ENCODE measurements at regions not wholly inside any gene's neighbourhood (a gene's known extent, or its start where the extent isn't known, plus 50 kb on each side); places are given as distances from the start of the nearest gene placed in this dataset.
A peak's percentile ranks its signal among the peaks of the same experiment; 100 is the strongest.

GRCh38 chrY:8994001-8994400 is 343.3 kb upstream of the TSPY4 start:
- no peaks in the 10 kb centered on the region for H3K27me3 ChIP-seq
- no peaks in the 10 kb centered on the region for H3K36me3 ChIP-seq
- intact Hi-C loops (cut with DNase I; ENCODE audit: low total_unique reads), result no loop called here
- H3K27ac ChIP-seq, result peak overlapping the region; percentile 28 to 55
- TF ChIP-seq CTCF (IDR thresholded peaks at IDR 0.05), result no peak
- DNase-seq, result peak; percentile 52 to 75
- H3K4me1 ChIP-seq, result peaks cover 0 to 17% (median 0%) of the 10 kb centered on the region in 4 donors
- H3K9me3 ChIP-seq, result no peaks in the 10 kb centered on the region
- H3K4me3 ChIP-seq, result no peak overlapping the region

- DNase-seq, result no peak
- intact Hi-C loops (cut with DNase I; ENCODE audit: low total_unique reads), result no loop called here
These were observed 336.0 kb upstream of the TSPY4 start for GRCh38 chrY:9001231-9001630.

GRCh38 chrY:9003739-9004138 is 333.5 kb upstream of the TSPY4 start:
- Histone ChIP-seq H3K4me3 (no peak overlapping the region), H3K9me3 (no peaks in the 10 kb centered on the region), H3K27me3 (no peaks in the 10 kb centered on the region), H3K36me3 (no peaks in the 10 kb centered on the region), H3K4me1 (peaks cover 0 to 7% (median 0%) of the 10 kb centered on the region in 4 donors), H3K27ac (no peak overlapping the region)
- intact Hi-C loops (cut with DNase I; ENCODE audit: low total_unique reads), result no loop called here
- DNase-seq, result no peak
- TF ChIP-seq CTCF (IDR thresholded peaks at IDR 0.05), result no peak

More at GRCh38 chrY:9001231-9001630, 336.0 kb upstream of the TSPY4 start:
- Histone ChIP-seq H3K4me3 (no peak overlapping the region), H3K27ac (no peak overlapping the region), H3K27me3 (no peaks in the 10 kb centered on the region), H3K36me3 (no peaks in the 10 kb centered on the region), H3K4me1 (peaks cover 0 to 7% (median 0%) of the 10 kb centered on the region in 4 donors), H3K9me3 (no peaks in the 10 kb centered on the region)
- no peak for TF ChIP-seq CTCF (IDR thresholded peaks at IDR 0.05)

GRCh38 chrY:9008648-9009047 is 328.6 kb upstream of the TSPY4 start:
- Histone ChIP-seq H3K27me3 (no peaks in the 10 kb centered on the region), H3K4me3 (no peak overlapping the region), H3K27ac (no peak overlapping the region), H3K9me3 (no peaks in the 10 kb centered on the region), H3K36me3 (no peaks in the 10 kb centered on the region), H3K4me1 (no peaks in the 10 kb centered on the region)
- no peak for TF ChIP-seq CTCF (IDR thresholded peaks at IDR 0.05)
- no peak for DNase-seq
- intact Hi-C loops (cut with DNase I; ENCODE audit: low total_unique reads), result no loop called here

GRCh38 chrY:9016916-9017315 is 320.3 kb upstream of the TSPY4 start:
- DNase-seq, result no peak
- H3K4me1 ChIP-seq, result no peaks in the 10 kb centered on the region
- H3K27ac ChIP-seq, result no peak overlapping the region
- H3K9me3 ChIP-seq, result no peaks in the 10 kb centered on the region
- H3K36me3 ChIP-seq, result no peaks in the 10 kb centered on the region
- intact Hi-C loops (cut with DNase I; ENCODE audit: low total_unique reads), result no loop called here
- no peak overlapping the region for H3K4me3 ChIP-seq
- no peaks in the 10 kb centered on the region for H3K27me3 ChIP-seq
- TF ChIP-seq CTCF (IDR thresholded peaks at IDR 0.05), result no peak

GRCh38 chrY:9018401-9018800 is 318.9 kb upstream of the TSPY4 start:
- no peak overlapping the region for H3K4me3 ChIP-seq
- no peak overlapping the region for H3K27ac ChIP-seq
- no peaks in the 10 kb centered on the region for H3K9me3 ChIP-seq
- no peak for DNase-seq
- no peaks in the 10 kb centered on the region for H3K36me3 ChIP-seq
- no peaks in the 10 kb centered on the region for H3K4me1 ChIP-seq
- TF ChIP-seq CTCF (IDR thresholded peaks at IDR 0.05), result no peak
- no peaks in the 10 kb centered on the region for H3K27me3 ChIP-seq
- intact Hi-C loops (cut with DNase I; ENCODE audit: low total_unique reads), result no loop called here
